HEK293T (cell line): ENCODE measurements at regions not wholly inside any gene's neighbourhood (a gene's known extent, or its start where the extent isn't known, plus 50 kb on each side); places are given as distances from the start of the nearest gene placed in this dataset.

ENCODE experiments used
- BHLHE40 ChIP-seq: fragments of 450-650 bp; IDR thresholded peaks from 2 replicates; pipeline ENCODE4 v1.6.1; 2016; ENCODE audit warnings: mild to moderate bottlenecking, moderate library complexity, borderline replicate concordance
- NFRKB ChIP-seq: fragments of 450-650 bp; IDR thresholded peaks from 2 replicates; pipeline ENCODE4 v1.6.1; 2016; ENCODE audit warnings: mild to moderate bottlenecking, moderate library complexity
- SP1 ChIP-seq: fragments of 450-650 bp; IDR thresholded peaks from 2 replicates; pipeline ENCODE4 v1.6.1; 2017
- SUZ12 ChIP-seq: fragments of 450-650 bp; IDR thresholded peaks from 2 replicates; pipeline ENCODE4 v1.6.1; 2016; ENCODE audit warnings: mild to moderate bottlenecking
- TARDBP ChIP-seq: fragments of 450-650 bp; IDR thresholded peaks from 2 replicates; pipeline ENCODE4 v1.6.1; 2016

DNA sequence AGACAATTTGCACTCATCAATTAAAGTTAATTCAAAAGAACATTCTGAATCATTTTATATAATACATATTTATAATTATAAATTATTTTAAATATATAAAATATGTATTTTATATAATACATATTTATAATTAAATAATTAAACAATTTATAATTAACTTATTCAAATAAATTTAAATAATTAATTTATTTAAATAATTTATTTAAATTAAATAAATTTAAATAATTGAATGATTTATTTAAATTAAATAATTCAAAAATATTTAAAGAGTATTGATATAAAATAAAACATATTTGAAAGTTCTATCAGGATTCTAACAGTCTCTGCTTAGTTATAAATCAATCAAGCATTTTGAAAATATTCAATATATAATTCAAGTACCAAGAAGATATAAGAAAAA, 775.5 kb upstream of the CTNND2 start:
- TF ChIP-seq TARDBP, result no peak
- no peak for TF ChIP-seq SUZ12
- TF ChIP-seq BHLHE40, result no peak
- no peak for TF ChIP-seq SP1
- TF ChIP-seq NFRKB, result no peak
